K562 (cell line): ENCODE measurements at regions not wholly inside any gene's neighbourhood (a gene's known extent, or its start where the extent isn't known, plus 50 kb on each side); places are given as distances from the start of the nearest gene placed in this dataset.

Experiments used
- ATAC-seq: fragments of 200-7000 bp; cut with Tn5 transposase; 3 replicates; pipeline ENCODE4 v1.9.1; 2020; ENCODE audit warnings: moderate library complexity
- BruUV-seq: library from RNA; stranded (reverse); fragments of 400-500 nt; replicated peaks from 2 replicates; lab custom pipeline; 2021; lab: Mats Ljungman, UMichigan
- CTCF ChIA-PET: fragments of 300-600 bp; formaldehyde crosslinking; extraction: SDS; loops from one replicate; lab custom pipeline; 2021; ENCODE audit warnings: low intra/inter-chr PET ratio; lab: Yijun Ruan, JAX
- POLR2A ChIA-PET: fragments of 300-600, 350-650 bp; sonication (Branson Sonifier 250); formaldehyde crosslinking; extraction: SDS; loops from one replicate; lab custom pipeline; 2021; ENCODE audit warnings: antibody characterized with exemption, inconsistent platforms; lab: Yijun Ruan, JAX
- DNase-seq, 4 experiments: peaks; one replicate each; pipeline versions ENCODE4 v3.0.0 to v3.0.0-alpha.2; 2011 to 2018; ENCODE audit warnings: low spot score in 3 of 4, mixed read lengths in 3 of 4; ENCODE audit errors: extremely low read depth in 1 of 4
- FAIRE-seq: peaks from 2 replicates; lab custom pipeline; 2011; peaks lifted over from hg19 to GRCh38; lab: Jason Lieb, UNC
- H2AFZ ChIP-seq: 2 replicates; pipeline ENCODE4 v1.6.0; 2011; ENCODE audit warnings: low read depth, low read length, control low read depth, inconsistent platforms
- H3K27ac ChIP-seq: fragments of 200-600 bp; 3 replicates; pipeline ENCODE4 v1.8.0; 2011; ENCODE audit warnings: low read depth, mild to moderate bottlenecking, control low read depth, inconsistent platforms, low read length, moderate library complexity, mixed read lengths; ENCODE audit errors: extremely low read depth
- H3K27me3 ChIP-seq, 2 experiments: fragments of 300-600 bp in 1 of 2; 2 replicates in 1 of 2; 3 replicates in 1 of 2; pipeline versions ENCODE4 v1.6.0 to v1.8.0; 2011; ENCODE audit warnings: inconsistent platforms in 2 of 2, low read length in 2 of 2, mild to moderate bottlenecking in 1 of 2, mixed read lengths in 1 of 2, moderate library complexity in 1 of 2; ENCODE audit not compliant: control insufficient read depth in 2 of 2, insufficient read depth in 2 of 2
- H3K36me3 ChIP-seq: fragments of 300-600 bp; 3 replicates; pipeline ENCODE4 v1.8.0; 2011; ENCODE audit warnings: mild to moderate bottlenecking, low read length, inconsistent platforms; ENCODE audit not compliant: control insufficient read depth, insufficient read depth
- H3K4me1 ChIP-seq, 2 experiments: fragments of 200-600 bp in 1 of 2; replicated peaks in 1 of 2; 2 replicates in 1 of 2; 3 replicates in 1 of 2; pipeline versions ENCODE4 v1.5.1 to v1.8.0; 2011; ENCODE audit warnings: inconsistent platforms in 2 of 2, low read length in 2 of 2, mild to moderate bottlenecking in 1 of 2, mixed read lengths in 1 of 2, moderate library complexity in 1 of 2; ENCODE audit not compliant: control insufficient read depth in 2 of 2, insufficient read depth in 2 of 2
- H3K4me2 ChIP-seq: 2 replicates; pipeline ENCODE4 v1.6.1; 2011; ENCODE audit warnings: low read length, control low read depth, inconsistent platforms, mixed read lengths; ENCODE audit not compliant: insufficient read depth
- H3K4me3 ChIP-seq: fragments of 200-600 bp; sonication (generic), shearing (Covaris generic); 2 replicates; pipeline ENCODE4 v1.5.1; 2016; ENCODE audit warnings: control low read depth, inconsistent platforms
- H3K79me2 ChIP-seq: fragments of 200-600 bp; 3 replicates; pipeline ENCODE4 v1.8.0; 2011; ENCODE audit warnings: low read length, inconsistent platforms; ENCODE audit not compliant: control insufficient read depth, insufficient read depth
- H3K9ac ChIP-seq, 2 experiments: 2 replicates each; pipeline versions ENCODE4 v1.6.0 to v1.6.1; 2011; ENCODE audit warnings: low read depth in 2 of 2, low read length in 2 of 2, control low read depth in 1 of 2, inconsistent platforms in 1 of 2, mild to moderate bottlenecking in 1 of 2, mixed read lengths in 1 of 2; ENCODE audit not compliant: insufficient read depth in 1 of 2
- H3K9me1 ChIP-seq: one replicate; pipeline ENCODE4 v1.6.0; 2011; ENCODE audit warnings: inconsistent platforms, mild to moderate bottlenecking, low read length, moderate library complexity; ENCODE audit not compliant: control insufficient read depth, insufficient read depth
- H3K9me3 ChIP-seq: replicated peaks from 2 replicates; pipeline ENCODE4 v1.5.1; 2011; ENCODE audit warnings: low read depth, low read length, inconsistent platforms; ENCODE audit not compliant: control insufficient read depth, insufficient read depth
- H4K20me1 ChIP-seq: replicated peaks from 2 replicates; pipeline ENCODE4 v1.6.1; 2011; ENCODE audit warnings: low read length, inconsistent platforms, mixed read lengths; ENCODE audit not compliant: control insufficient read depth, insufficient read depth
- BCOR ChIP-seq: fragments of 450-650 bp; IDR thresholded peaks from 2 replicates; pipeline ENCODE4 v1.6.1; 2016
- BHLHE40 ChIP-seq: IDR thresholded peaks from 2 replicates; pipeline ENCODE4 v1.6.1; 2011; ENCODE audit warnings: low read length, improper control_type of control experiment
- CHD1 ChIP-seq: fragments of 200-600 bp; sonication (generic); IDR thresholded peaks from one replicate; pipeline ENCODE4 v1.6.1; 2012; ENCODE audit warnings: mild to moderate bottlenecking, moderate library complexity, low read length, inconsistent platforms
- HNRNPLL ChIP-seq: fragments of 200-400 bp; formaldehyde crosslinking; IDR thresholded peaks from 2 replicates; pipeline ENCODE4 v1.6.1; 2017; ENCODE audit warnings: low read length, low read depth, mild to moderate bottlenecking; ENCODE audit not compliant: poor library complexity, severe bottlenecking
- NR1H2 ChIP-seq: sonication (generic); formaldehyde crosslinking; IDR thresholded peaks from 2 replicates; pipeline ENCODE4 v1.4.0; 2020; ENCODE audit warnings: mild to moderate bottlenecking, missing genetic modification reagents
- RBBP5 ChIP-seq: fragments of 200-600 bp; sonication (generic); IDR thresholded peaks from 2 replicates; pipeline ENCODE4 v1.6.1; 2012; ENCODE audit warnings: borderline replicate concordance, mild to moderate bottlenecking, low read length, control low read depth, inconsistent platforms; ENCODE audit not compliant: insufficient read depth, poor library complexity, severe bottlenecking
- RBM14 ChIP-seq: fragments of 200-400 bp; formaldehyde crosslinking; IDR thresholded peaks from 2 replicates; pipeline ENCODE4 v1.6.1; 2018; ENCODE audit warnings: low read depth, mild to moderate bottlenecking, low read length, moderate library complexity, borderline replicate concordance; ENCODE audit not compliant: insufficient read depth
- WGBS: fragments of 100-300 bp; shearing (Covaris generic); methylation state at CpG from one replicate; pipeline ENCODE4 v1.1.6; 2016; ENCODE audit warnings: low coverage, mixed read lengths; ENCODE audit not compliant: insufficient coverage; ENCODE audit errors: missing lambda C conversion rate; 5-methylcytosine and 5-hydroxymethylcytosine counted together
- in situ Hi-C: fragments of 300-500 bp; cut with MboI; formaldehyde crosslinking; loops from 4 replicates; pipeline ENCODE4 v1.15.0; 2018; ENCODE audit warnings: inconsistent platforms, mixed read lengths
- intact Hi-C: fragments of 100-400 bp; cut with micrococcal nuclease; formaldehyde crosslinking; loops from 2 replicates; pipeline ENCODE4 v1.14.2; 2022
- TF ChIP-seq, protein P1 (sequence below): fragments of 450-650 bp; formaldehyde crosslinking; IDR thresholded peaks from 2 replicates; pipeline ENCODE4 v1.4.0; 2020; ENCODE audit warnings: mild to moderate bottlenecking, mixed read lengths
- TF ChIP-seq, protein P2 (sequence below): sonication (generic); formaldehyde crosslinking; IDR thresholded peaks from 2 replicates; pipeline ENCODE4 v1.8.1; 2023; ENCODE audit warnings: mild to moderate bottlenecking, missing genetic modification reagents
- TF ChIP-seq, protein P3 (sequence below): IDR thresholded peaks from 3 replicates; pipeline ENCODE4 v1.6.1; 2011; ENCODE audit warnings: borderline replicate concordance, mild to moderate bottlenecking; ENCODE audit not compliant: insufficient read length, insufficient read depth

DNA sequence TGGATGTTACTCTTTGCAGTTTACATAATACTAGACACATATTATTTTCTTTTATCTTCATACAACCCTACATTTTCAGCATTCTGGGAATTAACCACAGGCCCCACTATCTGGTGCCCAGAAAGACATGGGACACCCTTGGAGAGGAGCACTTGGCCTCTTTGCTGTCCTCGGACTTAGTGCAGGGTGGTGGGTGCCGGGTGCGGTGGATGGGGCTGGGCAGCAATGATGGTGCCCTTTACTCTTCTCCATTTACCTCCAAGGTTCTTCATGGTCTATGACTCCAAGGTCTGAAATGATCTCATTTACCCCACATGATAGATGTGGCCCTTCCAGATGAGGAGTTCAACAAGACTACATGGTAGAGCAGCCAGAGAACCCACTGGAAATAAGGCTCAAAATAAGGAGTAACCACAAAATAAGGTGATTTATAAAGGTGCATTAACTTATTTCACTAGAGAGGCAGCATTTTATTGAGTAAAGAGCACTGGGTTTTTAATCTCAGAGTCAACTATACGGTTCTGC lies 56.2 kb upstream of the IGFBP3 start:
- intact Hi-C loops, result no loop called here
- Histone ChIP-seq H2AFZ (no peak overlapping the region), H3K4me2 (no peak overlapping the region), H3K9ac (no peak overlapping the region), H3K79me2 (no peaks in the 10 kb centered on the region), H3K36me3 (no peaks in the 10 kb centered on the region), H3K9me1 (no peaks in the 10 kb centered on the region), H3K27me3 (no peaks in the 10 kb centered on the region), H3K4me1 (no peaks in the 10 kb centered on the region), H3K4me3 (no peak overlapping the region), H4K20me1 (no peaks in the 10 kb centered on the region)
- FAIRE-seq (no peak), DNase-seq (no peak), ATAC-seq (no peak)
- in situ Hi-C loops, result no loop called here
- CTCF ChIA-PET, result no interaction called here
- BruUV-seq, result no TSS peak
- TF ChIP-seq BHLHE40 (no peak), CHD1 (no peak), HNRNPLL (no peak)
- TF ChIP-seq, all 486 proteins: peak for 0
- no peaks in the 10 kb centered on the region for H3K9me3 ChIP-seq
- WGBS, result 0% methylated on average over 4 of the region's 4 CpGs
- H3K27ac ChIP-seq, result no peak overlapping the region
- POLR2A ChIA-PET, result no interaction called here

DNA sequence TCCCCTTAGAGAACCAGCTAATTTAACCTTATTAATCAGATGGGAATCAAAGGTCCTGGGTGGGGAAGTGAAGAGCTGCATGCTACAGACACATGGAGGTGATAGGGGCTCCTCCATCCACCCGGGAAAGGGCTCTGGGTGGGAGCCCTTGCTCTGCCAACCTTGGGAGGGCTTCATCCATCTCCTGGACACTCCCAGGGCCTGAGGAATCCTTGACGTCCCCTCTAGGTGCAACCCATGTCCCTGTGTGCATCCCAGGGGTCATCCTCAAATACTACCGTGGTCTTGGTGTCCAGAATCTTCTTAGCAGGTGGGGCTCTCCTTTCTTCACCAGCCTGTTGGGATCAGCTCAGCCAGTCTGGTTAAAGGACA lies 55.4 kb upstream of the IGFBP3 start:
- H3K79me2 ChIP-seq, result no peaks in the 10 kb centered on the region
- ATAC-seq (no peak), FAIRE-seq (no peak), DNase-seq (no peak)
- 4% methylated on average over 3 of the region's 3 CpGs for WGBS
- in situ Hi-C loops, result no loop called here
- no peaks in the 10 kb centered on the region for H3K9me3 ChIP-seq
- H4K20me1 ChIP-seq, result no peaks in the 10 kb centered on the region
- H3K4me2 ChIP-seq, result no peak overlapping the region
- BruUV-seq, result no TSS peak
- H2AFZ ChIP-seq, result no peak overlapping the region
- H3K4me1 ChIP-seq, result no peaks in the 10 kb centered on the region
- no peaks in the 10 kb centered on the region for H3K36me3 ChIP-seq
- no peak overlapping the region for H3K4me3 ChIP-seq
- H3K9ac ChIP-seq, result no peak overlapping the region
- no peaks in the 10 kb centered on the region for H3K27me3 ChIP-seq
- CTCF ChIA-PET, result no interaction called here
- no peak overlapping the region for H3K27ac ChIP-seq
- intact Hi-C loops, result no loop called here
- H3K9me1 ChIP-seq, result no peaks in the 10 kb centered on the region
- POLR2A ChIA-PET, result no interaction called here
- TF ChIP-seq RBM14, result no peak
- TF ChIP-seq, protein P1, sequence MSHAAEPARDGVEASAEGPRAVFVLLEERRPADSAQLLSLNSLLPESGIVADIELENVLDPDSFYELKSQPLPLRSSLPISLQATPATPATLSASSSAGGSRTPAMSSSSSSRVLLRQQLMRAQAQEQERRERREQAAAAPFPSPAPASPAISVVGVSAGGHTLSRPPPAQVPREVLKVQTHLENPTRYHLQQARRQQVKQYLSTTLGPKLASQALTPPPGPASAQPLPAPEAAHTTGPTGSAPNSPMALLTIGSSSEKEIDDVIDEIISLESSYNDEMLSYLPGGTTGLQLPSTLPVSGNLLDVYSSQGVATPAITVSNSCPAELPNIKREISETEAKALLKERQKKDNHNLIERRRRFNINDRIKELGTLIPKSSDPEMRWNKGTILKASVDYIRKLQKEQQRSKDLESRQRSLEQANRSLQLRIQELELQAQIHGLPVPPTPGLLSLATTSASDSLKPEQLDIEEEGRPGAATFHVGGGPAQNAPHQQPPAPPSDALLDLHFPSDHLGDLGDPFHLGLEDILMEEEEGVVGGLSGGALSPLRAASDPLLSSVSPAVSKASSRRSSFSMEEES, result no peak
- no peak for TF ChIP-seq BCOR
- TF ChIP-seq, protein P2, sequence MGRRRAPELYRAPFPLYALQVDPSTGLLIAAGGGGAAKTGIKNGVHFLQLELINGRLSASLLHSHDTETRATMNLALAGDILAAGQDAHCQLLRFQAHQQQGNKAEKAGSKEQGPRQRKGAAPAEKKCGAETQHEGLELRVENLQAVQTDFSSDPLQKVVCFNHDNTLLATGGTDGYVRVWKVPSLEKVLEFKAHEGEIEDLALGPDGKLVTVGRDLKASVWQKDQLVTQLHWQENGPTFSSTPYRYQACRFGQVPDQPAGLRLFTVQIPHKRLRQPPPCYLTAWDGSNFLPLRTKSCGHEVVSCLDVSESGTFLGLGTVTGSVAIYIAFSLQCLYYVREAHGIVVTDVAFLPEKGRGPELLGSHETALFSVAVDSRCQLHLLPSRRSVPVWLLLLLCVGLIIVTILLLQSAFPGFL (CRISPR knock-in tag), result no peak
- no peak for TF ChIP-seq RBBP5
- TF ChIP-seq, protein P3, sequence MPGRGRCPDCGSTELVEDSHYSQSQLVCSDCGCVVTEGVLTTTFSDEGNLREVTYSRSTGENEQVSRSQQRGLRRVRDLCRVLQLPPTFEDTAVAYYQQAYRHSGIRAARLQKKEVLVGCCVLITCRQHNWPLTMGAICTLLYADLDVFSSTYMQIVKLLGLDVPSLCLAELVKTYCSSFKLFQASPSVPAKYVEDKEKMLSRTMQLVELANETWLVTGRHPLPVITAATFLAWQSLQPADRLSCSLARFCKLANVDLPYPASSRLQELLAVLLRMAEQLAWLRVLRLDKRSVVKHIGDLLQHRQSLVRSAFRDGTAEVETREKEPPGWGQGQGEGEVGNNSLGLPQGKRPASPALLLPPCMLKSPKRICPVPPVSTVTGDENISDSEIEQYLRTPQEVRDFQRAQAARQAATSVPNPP, result no peak
- no peak for TF ChIP-seq NR1H2 (CRISPR knock-in tag)
